Ovary (tissue), 7 donors: ENCODE measurements at regions not wholly inside any gene's neighbourhood (a gene's known extent, or its start where the extent isn't known, plus 50 kb on each side); places are given as distances from the start of the nearest gene placed in this dataset.

Experiments used
- DNase-seq, 5 donors: peaks; one replicate each; pipeline ENCODE4 v3.0.0-alpha.2; 2019 to 2020
- H3K27ac ChIP-seq, 2 donors: fragments of 200-600 bp; one replicate each; pipeline versions ENCODE4 v1.5.1 to v1.8.0; 2019 to 2022
- H3K27me3 ChIP-seq: fragments of 200-600 bp; one replicate; pipeline ENCODE4 v1.8.0; 2022
- H3K36me3 ChIP-seq: fragments of 200-600 bp; sonication (generic); one replicate; pipeline ENCODE4 v1.5.1; 2019
- H3K4me1 ChIP-seq: one replicate; pipeline ENCODE4 v1.8.1; 2013; ENCODE audit warnings: mild to moderate bottlenecking, moderate library complexity; ENCODE audit not compliant: insufficient read depth
- H3K4me3 ChIP-seq: fragments of 200-600 bp; sonication (generic); one replicate; pipeline ENCODE4 v1.5.1; 2017
- H3K9me3 ChIP-seq, 2 donors: fragments of 200-600 bp in 1 of 2; sonication (generic) in 1 of 2; one replicate each; pipeline versions ENCODE4 v1.5.1 to v1.8.1; 2013 to 2019; ENCODE audit warnings: mild to moderate bottlenecking in 1 of 2, moderate library complexity in 1 of 2
- CTCF ChIP-seq, 3 donors: fragments of 450-650 bp in 2 of 3; fragments of 200-600 bp in 1 of 3; IDR thresholded peaks; one replicate each; pipeline versions ENCODE4 v1.5.1 to v1.8.0; 2016 to 2022; ENCODE audit warnings: antibody characterized with exemption in 3 of 3, mild to moderate bottlenecking in 1 of 3
- EP300 ChIP-seq: sonication (generic); formaldehyde crosslinking; IDR thresholded peaks from one replicate; pipeline ENCODE4 v1.6.1; 2017; ENCODE audit warnings: antibody characterized with exemption
- POLR2A ChIP-seq: fragments of 450-650 bp; IDR thresholded peaks from one replicate; pipeline ENCODE4 v1.6.1; 2017; ENCODE audit warnings: antibody characterized with exemption, mild to moderate bottlenecking, moderate library complexity
- WGBS, 3 donors: extraction: QIAGEN DNeasy Blood & Tissue Kit in 1 of 3; methylation state at CpG; one replicate each; pipeline versions ENCODE4 v1.1.5 to v1.1.7; 2013 to 2017; 5-methylcytosine and 5-hydroxymethylcytosine counted together
- intact Hi-C, 4 donors: fragments of 100-400 bp; cut with DNase I; formaldehyde crosslinking; loops; one replicate each; pipeline versions ENCODE4 v1.11.0 to v1.15.1; 2022 to 2023
- donor health status: DM: no; HTN: no; CAD: no; lungs with moderate emphysema.
- donor health status: DM: no; HTN: no; CAD: no.
- donor health status: Bipolar disorder and iron deficiency.
- donor health status: DM: no; HTN: no; CAD: no.
- donor health status: DM: yes; HTN: yes; CAD: no.

- intact Hi-C loops = no loop called here
- Histone ChIP-seq H3K9me3 (no peaks in the 10 kb centered on the region), H3K27me3 (no peaks in the 10 kb centered on the region), H3K27ac (no peak overlapping the region), H3K4me3 (no peak overlapping the region), H3K36me3 (no peaks in the 10 kb centered on the region), H3K4me1 (no peaks in the 10 kb centered on the region)
- 16 to 26% (median 23%) methylated on average over 12 of the region's 12 CpGs for WGBS, 3 donors
- TF ChIP-seq POLR2A (no peak), CTCF (IDR thresholded peaks at IDR 0.05) (no peak), EP300 (no peak)
- DNase-seq = no peak
Measured at GRCh38 chr13:112205990-112206389, 139.0 kb downstream of the SOX1 start.

GRCh38 chr13:112207129-112207528, 140.2 kb downstream of the SOX1 start:
- TF ChIP-seq POLR2A = no peak
- TF ChIP-seq CTCF (IDR thresholded peaks at IDR 0.05) = no peak
- no peak for TF ChIP-seq EP300
- H3K27me3 ChIP-seq = no peaks in the 10 kb centered on the region
- no peaks in the 10 kb centered on the region for H3K36me3 ChIP-seq
- 28 to 46% (median 41%) methylated on average over 11 of the region's 11 CpGs for WGBS, 3 donors
- no peaks in the 10 kb centered on the region for H3K9me3 ChIP-seq
- intact Hi-C loops = no loop called here
- DNase-seq = no peak
- no peaks in the 10 kb centered on the region for H3K4me1 ChIP-seq
- H3K4me3 ChIP-seq = no peak overlapping the region
- no peak overlapping the region for H3K27ac ChIP-seq

- H3K9me3 ChIP-seq = no peaks in the 10 kb centered on the region
- intact Hi-C loops = no loop called here
- no peak overlapping the region for H3K27ac ChIP-seq
- no peak overlapping the region for H3K4me3 ChIP-seq
- no peak for TF ChIP-seq CTCF (IDR thresholded peaks at IDR 0.05)
- TF ChIP-seq EP300 = no peak
- no peak for TF ChIP-seq POLR2A
- DNase-seq = no peak
- H3K4me1 ChIP-seq = no peaks in the 10 kb centered on the region
- 55 to 58% (median 56%) methylated on average over 8 of the region's 8 CpGs for WGBS, 3 donors
- H3K36me3 ChIP-seq = no peaks in the 10 kb centered on the region
- H3K27me3 ChIP-seq = no peaks in the 10 kb centered on the region
Measured at GRCh38 chr13:112208656-112209055, 141.7 kb downstream of the SOX1 start.

GRCh38 chr13:112209266-112209665, 142.3 kb downstream of the SOX1 start:
- Histone ChIP-seq H3K4me3 (no peak overlapping the region), H3K27ac (no peak overlapping the region), H3K36me3 (no peaks in the 10 kb centered on the region), H3K9me3 (no peaks in the 10 kb centered on the region), H3K4me1 (no peaks in the 10 kb centered on the region), H3K27me3 (no peaks in the 10 kb centered on the region)
- 73 to 74% (median 73%) methylated on average over 12 of the region's 12 CpGs for WGBS, 3 donors
- DNase-seq = no peak
- intact Hi-C loops = no loop called here
- no peak for TF ChIP-seq EP300
- no peak for TF ChIP-seq POLR2A
- TF ChIP-seq CTCF (IDR thresholded peaks at IDR 0.05) = no peak

- intact Hi-C loops = no loop called here
- no peaks in the 10 kb centered on the region for H3K4me1 ChIP-seq
- DNase-seq = no peak
- no peaks in the 10 kb centered on the region for H3K36me3 ChIP-seq
- 75 to 87% (median 87%) methylated on average over 5 to 9 of the region's 9 CpGs for WGBS, 3 donors
- no peak overlapping the region for H3K27ac ChIP-seq
- H3K9me3 ChIP-seq = no peaks in the 10 kb centered on the region
- no peaks in the 10 kb centered on the region for H3K27me3 ChIP-seq
- no peak overlapping the region for H3K4me3 ChIP-seq
- no peak for TF ChIP-seq EP300
- TF ChIP-seq POLR2A = no peak
- TF ChIP-seq CTCF (IDR thresholded peaks at IDR 0.05) = no peak
Measured at GRCh38 chr13:112209711-112210110, 142.8 kb downstream of the SOX1 start.
